Right atrium auricular region (tissue), 2 donors: ENCODE measurements at regions not wholly inside any gene's neighbourhood (a gene's known extent, or its start where the extent isn't known, plus 50 kb on each side); places are given as distances from the start of the nearest gene placed in this dataset.
"Not testable (repeated sequence)": the region's sequence is repeated elsewhere in the genome, so short reads cannot be mapped to it uniquely, and the experiment has no call there.

Source experiments
- DNase-seq: peaks from one replicate; pipeline ENCODE4 v3.0.0-alpha.2; 2019; ENCODE audit warnings: low spot score
- H3K27ac ChIP-seq, 2 donors: fragments of 200-600 bp; sonication (generic); 1 replicate in 1 of 2; 2 replicates in 1 of 2; pipeline ENCODE4 v1.5.1; 2016 to 2019
- H3K27me3 ChIP-seq, 2 donors: fragments of 200-600 bp; sonication (generic); one replicate each; pipeline versions ENCODE4 v1.5.1 to v1.6.0; 2017 to 2019
- H3K36me3 ChIP-seq: fragments of 200-600 bp; sonication (generic); one replicate; pipeline ENCODE4 v1.5.1; 2016
- H3K4me1 ChIP-seq, 2 donors: fragments of 200-600 bp; sonication (generic); one replicate each; pipeline versions ENCODE4 v1.5.1 to v1.6.0; 2017 to 2019
- H3K4me3 ChIP-seq, 2 donors: fragments of 200-600 bp; sonication (generic); 1 replicate in 1 of 2; 2 replicates in 1 of 2; pipeline ENCODE4 v1.5.1; 2017 to 2019; ENCODE audit warnings: mild to moderate bottlenecking in 1 of 2, moderate library complexity in 1 of 2
- H3K9me3 ChIP-seq, 2 donors: fragments of 200-600 bp; sonication (generic); one replicate each; pipeline ENCODE4 v1.5.1; 2019
- CTCF ChIP-seq, 2 donors: fragments of 200-600 bp; sonication (generic); IDR thresholded peaks; one replicate each; pipeline ENCODE4 v1.5.1; 2019; ENCODE audit warnings: antibody characterized with exemption in 2 of 2

- Histone ChIP-seq H3K4me3 (no peak overlapping the region), H3K36me3 (no peaks in the 10 kb centered on the region), H3K27ac (no peak overlapping the region), H3K27me3 (no peaks in the 10 kb centered on the region), H3K4me1 (no peaks in the 10 kb centered on the region), H3K9me3 (no peaks in the 10 kb centered on the region)
- no peak for TF ChIP-seq CTCF (IDR thresholded peaks at IDR 0.05)
- no peak for DNase-seq
These were observed 205.4 kb downstream of the SPATA31A6 start for GRCh38 chr9:42388846-42389245.

- not testable (repeated sequence) for H3K9me3 ChIP-seq, H3K27me3 ChIP-seq, H3K36me3 ChIP-seq, H3K4me1 ChIP-seq, H3K27ac ChIP-seq, DNase-seq, H3K4me3 ChIP-seq
These were observed 209.5 kb downstream of the SPATA31A6 start for GRCh38 chr9:42392773-42393455.

- no peaks in the 10 kb centered on the region for H3K27me3 ChIP-seq
- H3K4me3 ChIP-seq: no peak overlapping the region
- H3K27ac ChIP-seq: no peak overlapping the region
- H3K9me3 ChIP-seq: no peaks in the 10 kb centered on the region
- no peak for DNase-seq
- no peaks in the 10 kb centered on the region for H3K36me3 ChIP-seq
- no peak for TF ChIP-seq CTCF (IDR thresholded peaks at IDR 0.05)
- H3K4me1 ChIP-seq: no peaks in the 10 kb centered on the region
These were observed 212.9 kb downstream of the SPATA31A6 start for GRCh38 chr9:42396318-42396717.

GRCh38 chr9:42397336-42397735, 213.9 kb downstream of the SPATA31A6 start:
- not testable (repeated sequence) for H3K36me3 ChIP-seq, H3K27ac ChIP-seq, H3K4me3 ChIP-seq, DNase-seq, H3K9me3 ChIP-seq, H3K27me3 ChIP-seq, H3K4me1 ChIP-seq

- not testable (repeated sequence) for H3K9me3 ChIP-seq, DNase-seq, H3K36me3 ChIP-seq, H3K27ac ChIP-seq, H3K27me3 ChIP-seq, H3K4me3 ChIP-seq, H3K4me1 ChIP-seq
These were observed 219.5 kb downstream of the SPATA31A6 start for GRCh38 chr9:42402919-42403318.

GRCh38 chr9:42409581-42409980, 226.1 kb downstream of the SPATA31A6 start:
- not testable (repeated sequence) for DNase-seq, H3K4me1 ChIP-seq, H3K36me3 ChIP-seq, H3K4me3 ChIP-seq, H3K27ac ChIP-seq, H3K9me3 ChIP-seq, H3K27me3 ChIP-seq

- H3K27me3 ChIP-seq, H3K4me1 ChIP-seq, H3K9me3 ChIP-seq, H3K27ac ChIP-seq, H3K4me3 ChIP-seq, DNase-seq, H3K36me3 ChIP-seq: not testable (repeated sequence)
These were observed 228.9 kb downstream of the SPATA31A6 start for GRCh38 chr9:42412354-42412753.

GRCh38 chr9:42414865-42415264, 231.4 kb downstream of the SPATA31A6 start:
- H3K4me1 ChIP-seq, H3K36me3 ChIP-seq, H3K27me3 ChIP-seq, H3K27ac ChIP-seq, H3K4me3 ChIP-seq, H3K9me3 ChIP-seq, DNase-seq: not testable (repeated sequence)

- DNase-seq, H3K27ac ChIP-seq, H3K27me3 ChIP-seq, H3K36me3 ChIP-seq, H3K9me3 ChIP-seq, H3K4me1 ChIP-seq, H3K4me3 ChIP-seq: not testable (repeated sequence)
These were observed 236.2 kb downstream of the SPATA31A6 start for GRCh38 chr9:42419652-42420051.

GRCh38 chr9:42420324-42420723, 236.9 kb downstream of the SPATA31A6 start:
- H3K4me1 ChIP-seq, H3K36me3 ChIP-seq, H3K27ac ChIP-seq, H3K27me3 ChIP-seq, H3K4me3 ChIP-seq, DNase-seq, H3K9me3 ChIP-seq: not testable (repeated sequence)

GRCh38 chr9:42421630-42422029, 238.2 kb downstream of the SPATA31A6 start:
- DNase-seq, H3K27me3 ChIP-seq, H3K4me3 ChIP-seq, H3K9me3 ChIP-seq, H3K27ac ChIP-seq, H3K4me1 ChIP-seq, H3K36me3 ChIP-seq: not testable (repeated sequence)

- not testable (repeated sequence) for DNase-seq, H3K4me1 ChIP-seq, H3K27me3 ChIP-seq, H3K4me3 ChIP-seq, H3K36me3 ChIP-seq, H3K27ac ChIP-seq, H3K9me3 ChIP-seq
These were observed 247.5 kb downstream of the SPATA31A6 start for GRCh38 chr9:42430674-42431615.

GRCh38 chr9:42431616-42432010, 248.2 kb downstream of the SPATA31A6 start:
- H3K27ac ChIP-seq, DNase-seq: not testable (repeated sequence)

More at GRCh38 chr9:42431616-42432010, 248.2 kb downstream of the SPATA31A6 start:
- not testable (repeated sequence) for H3K27me3 ChIP-seq, H3K36me3 ChIP-seq, H3K4me3 ChIP-seq, H3K9me3 ChIP-seq, H3K4me1 ChIP-seq
